B cell (primary cell): ENCODE measurements at regions not wholly inside any gene's neighbourhood (a gene's known extent, or its start where the extent isn't known, plus 50 kb on each side); places are given as distances from the start of the nearest gene placed in this dataset.

Source experiments
- EZH2 ChIP-seq: IDR thresholded peaks from 2 replicates; pipeline ENCODE4 v1.6.1; 2012; ENCODE audit warnings: borderline replicate concordance, low read depth, mild to moderate bottlenecking, moderate library complexity, low read length; ENCODE audit not compliant: insufficient read depth, poor library complexity, severe bottlenecking
- TF ChIP-seq, protein P1 (sequence below): fragments of 200-600 bp; IDR thresholded peaks from one replicate; pipeline ENCODE4 v1.8.0; 2022; ENCODE audit warnings: antibody characterized with exemption, mild to moderate bottlenecking

DNA sequence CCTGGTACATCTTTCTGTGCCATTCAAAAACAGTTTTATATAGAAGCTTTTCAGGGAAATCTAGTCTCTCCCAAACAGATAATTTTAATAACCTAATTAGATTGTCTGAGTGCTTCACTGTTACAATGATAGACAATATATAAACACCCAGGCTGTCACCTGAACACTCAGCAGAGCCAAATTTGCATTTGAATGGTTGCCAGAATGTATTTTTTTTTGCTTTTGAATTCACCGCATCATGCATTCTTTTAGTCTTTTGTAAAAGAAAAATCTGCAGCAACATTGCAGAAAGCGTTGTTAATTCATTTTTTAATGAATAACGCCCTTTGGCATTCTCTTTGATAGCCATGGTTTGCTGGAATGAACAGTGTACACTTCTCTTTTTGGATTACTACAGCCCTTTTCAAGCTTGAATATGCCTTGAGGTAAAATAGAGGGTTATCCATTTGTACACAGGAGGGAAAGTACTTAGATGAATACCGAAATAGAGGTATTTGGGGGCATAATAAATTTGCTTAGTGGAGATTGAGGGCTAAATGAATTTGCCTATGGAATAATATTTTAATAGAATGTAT lies 175.0 kb upstream of the EPHA5 start:
- TF ChIP-seq, protein P1, sequence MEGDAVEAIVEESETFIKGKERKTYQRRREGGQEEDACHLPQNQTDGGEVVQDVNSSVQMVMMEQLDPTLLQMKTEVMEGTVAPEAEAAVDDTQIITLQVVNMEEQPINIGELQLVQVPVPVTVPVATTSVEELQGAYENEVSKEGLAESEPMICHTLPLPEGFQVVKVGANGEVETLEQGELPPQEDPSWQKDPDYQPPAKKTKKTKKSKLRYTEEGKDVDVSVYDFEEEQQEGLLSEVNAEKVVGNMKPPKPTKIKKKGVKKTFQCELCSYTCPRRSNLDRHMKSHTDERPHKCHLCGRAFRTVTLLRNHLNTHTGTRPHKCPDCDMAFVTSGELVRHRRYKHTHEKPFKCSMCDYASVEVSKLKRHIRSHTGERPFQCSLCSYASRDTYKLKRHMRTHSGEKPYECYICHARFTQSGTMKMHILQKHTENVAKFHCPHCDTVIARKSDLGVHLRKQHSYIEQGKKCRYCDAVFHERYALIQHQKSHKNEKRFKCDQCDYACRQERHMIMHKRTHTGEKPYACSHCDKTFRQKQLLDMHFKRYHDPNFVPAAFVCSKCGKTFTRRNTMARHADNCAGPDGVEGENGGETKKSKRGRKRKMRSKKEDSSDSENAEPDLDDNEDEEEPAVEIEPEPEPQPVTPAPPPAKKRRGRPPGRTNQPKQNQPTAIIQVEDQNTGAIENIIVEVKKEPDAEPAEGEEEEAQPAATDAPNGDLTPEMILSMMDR = no peak
- no peak for TF ChIP-seq EZH2
